ENCODE measurements at regions not wholly inside any gene's neighbourhood (a gene's known extent, or its start where the extent isn't known, plus 50 kb on each side); places are given as distances from the start of the nearest gene placed in this dataset.
A peak's percentile ranks its signal among the peaks of the same experiment; 100 is the strongest.
"Not testable (repeated sequence)": the region's sequence is repeated elsewhere in the genome, so short reads cannot be mapped to it uniquely, and the experiment has no call there.

DNA sequence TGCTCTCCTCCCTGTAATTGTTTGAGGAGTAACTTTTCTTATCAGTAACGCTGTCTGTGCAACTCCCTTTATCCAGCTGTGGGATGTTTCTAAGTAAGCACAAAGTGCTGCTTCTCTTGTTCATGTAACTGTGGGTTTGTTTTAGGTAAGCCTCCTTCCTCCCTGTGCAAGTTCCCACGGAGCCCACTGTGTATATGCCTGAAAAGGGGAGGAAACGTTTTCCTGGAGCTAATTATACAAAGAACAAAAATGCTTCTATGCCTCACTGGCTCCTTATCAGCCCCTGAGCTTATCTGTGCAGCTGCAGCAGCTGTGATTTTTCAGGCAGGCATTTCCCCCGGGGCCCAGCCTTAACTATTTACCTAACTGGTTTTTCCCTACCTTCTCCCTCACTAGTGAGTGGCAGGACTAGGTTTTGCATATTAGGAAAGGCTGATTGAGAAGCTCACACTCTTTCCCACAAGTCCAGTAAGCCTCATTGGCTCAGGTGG lies 593.4 kb upstream of the GHITM start:
- Histone ChIP-seq H3K4me1 (ENCODE audit: control insufficient read depth in 2 of 3, insufficient read depth in 2 of 3, low read depth in 1 of 3, low read length in 3 of 3) (peaks cover 0 to 11% (median 0%) of the 10 kb centered on the region in 3 donors), H3K27ac (ENCODE audit: low read depth in 2 of 2, low read length in 2 of 2) (no peak overlapping the region), H3K27me3 (ENCODE audit: control insufficient read depth, insufficient read depth, low read length) (no peaks in the 10 kb centered on the region), H3K4me3 (ENCODE audit: low read length in 3 of 3) (no peak overlapping the region), H3K36me3 (ENCODE audit: control insufficient read depth in 2 of 3, insufficient read depth in 3 of 3, low read length in 3 of 3) (no peaks in the 10 kb centered on the region), H3K9me3 (ENCODE audit: control insufficient read depth in 2 of 3, insufficient read depth in 1 of 3, low read length in 3 of 3) (no peaks in the 10 kb centered on the region), H3K9ac (ENCODE audit: low read length in 3 of 3) (no peak overlapping the region)
- intact Hi-C loops (cut with DNase I): no loop called here
- DNase-seq (peak in 4 of 5 donors; percentile 46 to 72 (median 64)), FAIRE-seq (no peak)
- TF ChIP-seq, protein P1, sequence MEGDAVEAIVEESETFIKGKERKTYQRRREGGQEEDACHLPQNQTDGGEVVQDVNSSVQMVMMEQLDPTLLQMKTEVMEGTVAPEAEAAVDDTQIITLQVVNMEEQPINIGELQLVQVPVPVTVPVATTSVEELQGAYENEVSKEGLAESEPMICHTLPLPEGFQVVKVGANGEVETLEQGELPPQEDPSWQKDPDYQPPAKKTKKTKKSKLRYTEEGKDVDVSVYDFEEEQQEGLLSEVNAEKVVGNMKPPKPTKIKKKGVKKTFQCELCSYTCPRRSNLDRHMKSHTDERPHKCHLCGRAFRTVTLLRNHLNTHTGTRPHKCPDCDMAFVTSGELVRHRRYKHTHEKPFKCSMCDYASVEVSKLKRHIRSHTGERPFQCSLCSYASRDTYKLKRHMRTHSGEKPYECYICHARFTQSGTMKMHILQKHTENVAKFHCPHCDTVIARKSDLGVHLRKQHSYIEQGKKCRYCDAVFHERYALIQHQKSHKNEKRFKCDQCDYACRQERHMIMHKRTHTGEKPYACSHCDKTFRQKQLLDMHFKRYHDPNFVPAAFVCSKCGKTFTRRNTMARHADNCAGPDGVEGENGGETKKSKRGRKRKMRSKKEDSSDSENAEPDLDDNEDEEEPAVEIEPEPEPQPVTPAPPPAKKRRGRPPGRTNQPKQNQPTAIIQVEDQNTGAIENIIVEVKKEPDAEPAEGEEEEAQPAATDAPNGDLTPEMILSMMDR (IDR thresholded peaks at IDR 0.05; ENCODE audit: borderline replicate concordance, extremely low read depth, insufficient read depth): no peak

DNA sequence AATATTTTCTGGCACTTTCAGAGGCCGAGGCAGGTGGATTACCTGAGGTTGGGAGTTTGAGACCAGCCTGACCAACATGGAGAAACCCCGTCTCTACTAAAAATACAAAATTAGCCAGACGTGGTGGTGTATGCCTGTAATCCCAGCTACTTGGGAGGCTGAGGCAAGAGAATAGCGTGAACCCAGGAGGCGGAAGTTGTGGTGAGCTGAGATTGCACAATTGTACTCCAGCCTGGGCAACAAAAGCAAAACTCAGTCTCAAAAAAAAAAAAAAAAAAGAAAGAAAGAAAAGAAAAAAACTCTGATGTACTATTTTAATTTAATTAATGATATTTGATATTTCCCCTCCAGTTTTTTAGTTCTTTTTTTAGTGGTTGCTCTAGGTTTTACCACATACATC lies 588.1 kb upstream of the GHITM start:
- H3K36me3 ChIP-seq (ENCODE audit: control insufficient read depth in 2 of 3, insufficient read depth in 3 of 3, low read length in 3 of 3); FAIRE-seq; H3K9ac ChIP-seq (ENCODE audit: low read length in 3 of 3); H3K9me3 ChIP-seq (ENCODE audit: control insufficient read depth in 2 of 3, insufficient read depth in 1 of 3, low read length in 3 of 3); intact Hi-C loops (cut with DNase I); H3K27me3 ChIP-seq (ENCODE audit: control insufficient read depth, insufficient read depth, low read length); H3K4me3 ChIP-seq (ENCODE audit: low read length in 3 of 3); H3K27ac ChIP-seq (ENCODE audit: low read depth in 2 of 2, low read length in 2 of 2); H3K4me1 ChIP-seq (ENCODE audit: control insufficient read depth in 2 of 3, insufficient read depth in 2 of 3, low read depth in 1 of 3, low read length in 3 of 3); DNase-seq: not testable (repeated sequence)

DNA sequence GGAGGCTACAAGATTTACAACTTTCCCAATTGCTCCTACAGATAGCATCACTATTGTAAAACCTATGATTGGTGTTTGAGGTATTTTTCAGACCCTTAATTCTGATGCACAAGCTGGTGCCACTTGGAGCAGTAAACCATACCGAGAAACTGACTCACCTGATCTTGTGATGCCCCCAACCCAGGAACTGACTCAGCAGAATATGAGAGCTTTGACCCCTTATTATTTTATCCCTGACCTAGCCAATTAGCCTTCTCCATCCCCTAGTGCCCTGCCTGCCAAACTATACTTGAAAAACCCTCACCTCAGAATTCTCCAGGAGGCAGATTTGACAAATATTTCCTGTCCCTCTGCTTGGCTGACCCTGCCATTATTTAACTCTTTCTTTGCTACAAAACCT lies 585.9 kb upstream of the GHITM start:
- TF ChIP-seq, protein P1 (IDR thresholded peaks at IDR 0.05; ENCODE audit: borderline replicate concordance, extremely low read depth, insufficient read depth): no peak
- Histone ChIP-seq H3K36me3 (ENCODE audit: control insufficient read depth in 2 of 3, insufficient read depth in 3 of 3, low read length in 3 of 3) (no peaks in the 10 kb centered on the region), H3K4me3 (ENCODE audit: low read length in 3 of 3) (no peak overlapping the region), H3K27ac (ENCODE audit: low read depth in 2 of 2, low read length in 2 of 2) (no peak overlapping the region), H3K9me3 (ENCODE audit: control insufficient read depth in 2 of 3, insufficient read depth in 1 of 3, low read length in 3 of 3) (no peaks in the 10 kb centered on the region), H3K27me3 (ENCODE audit: control insufficient read depth, insufficient read depth, low read length) (no peaks in the 10 kb centered on the region), H3K9ac (ENCODE audit: low read length in 3 of 3) (no peak overlapping the region), H3K4me1 (ENCODE audit: control insufficient read depth in 2 of 3, insufficient read depth in 2 of 3, low read depth in 1 of 3, low read length in 3 of 3) (no peaks in the 10 kb centered on the region)
- intact Hi-C loops (cut with DNase I): no loop called here
- DNase-seq (peak in 1 of 5 donors; percentile 15), FAIRE-seq (no peak)

DNA sequence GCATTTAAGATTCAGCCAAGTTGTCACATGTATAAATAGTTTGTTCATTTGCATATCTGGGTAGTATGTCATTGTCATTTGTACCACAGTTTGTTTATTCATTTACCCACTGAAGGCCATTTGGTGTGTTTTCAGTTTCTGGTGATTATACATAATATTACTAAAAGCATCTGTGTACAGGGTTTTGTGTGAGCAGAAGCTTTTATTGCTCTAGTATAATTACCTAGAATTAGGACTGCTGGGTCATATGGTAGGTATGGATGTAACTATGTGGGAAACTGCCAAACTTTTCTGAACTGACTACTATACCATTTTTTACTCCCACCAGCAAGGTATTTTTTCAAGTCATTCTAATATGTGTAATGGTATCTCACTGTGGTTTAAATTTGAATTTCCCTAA lies 584.0 kb upstream of the GHITM start:
- Histone ChIP-seq H3K27ac (ENCODE audit: low read depth in 2 of 2, low read length in 2 of 2) (no peak overlapping the region), H3K4me3 (ENCODE audit: low read length in 3 of 3) (no peak overlapping the region), H3K36me3 (ENCODE audit: control insufficient read depth in 2 of 3, insufficient read depth in 3 of 3, low read length in 3 of 3) (no peaks in the 10 kb centered on the region), H3K4me1 (ENCODE audit: control insufficient read depth in 2 of 3, insufficient read depth in 2 of 3, low read depth in 1 of 3, low read length in 3 of 3) (no peaks in the 10 kb centered on the region), H3K27me3 (ENCODE audit: control insufficient read depth, insufficient read depth, low read length) (no peaks in the 10 kb centered on the region), H3K9ac (ENCODE audit: low read length in 3 of 3) (no peak overlapping the region), H3K9me3 (ENCODE audit: control insufficient read depth in 2 of 3, insufficient read depth in 1 of 3, low read length in 3 of 3) (no peaks in the 10 kb centered on the region)
- no peak for DNase-seq
- no peak for FAIRE-seq
- TF ChIP-seq, protein P1 (IDR thresholded peaks at IDR 0.05; ENCODE audit: borderline replicate concordance, extremely low read depth, insufficient read depth): no peak
- intact Hi-C loops (cut with DNase I): no loop called here
